ENCODE measurements at regions not wholly inside any gene's neighbourhood (a gene's known extent, or its start where the extent isn't known, plus 50 kb on each side); places are given as distances from the start of the nearest gene placed in this dataset.

- TF ChIP-seq E4F1 (IDR thresholded peaks at IDR 0.05; ENCODE audit: borderline replicate concordance, partially characterized antibody): no peak
- no peak for TF ChIP-seq MYC (IDR thresholded peaks at IDR 0.05; ENCODE audit: insufficient read depth, insufficient read length, insufficient replicate concordance, low read length, severe bottlenecking)
- TF ChIP-seq POLR2A (IDR thresholded peaks at IDR 0.05; ENCODE audit: low read depth, low read length): peak; percentile 68
- no peak for TF ChIP-seq RBBP5 (conservative IDR thresholded peaks at IDR 0.05)
- TF ChIP-seq LARP7 (IDR thresholded peaks at IDR 0.05): no peak
- no peak for TF ChIP-seq FOXK2 (IDR thresholded peaks at IDR 0.05)
- no peak for TF ChIP-seq STAT1 (conservative IDR thresholded peaks at IDR 0.05)
- TF ChIP-seq USF1 (IDR thresholded peaks at IDR 0.05; ENCODE audit: borderline replicate concordance, extremely low read length, insufficient read depth, low read depth, low read length): no peak
- TF ChIP-seq PBX3 (IDR thresholded peaks at IDR 0.05; ENCODE audit: insufficient replicate concordance, low read depth, low read length): no peak
- no peak for TF ChIP-seq CHD2 (IDR thresholded peaks at IDR 0.05; ENCODE audit: borderline replicate concordance, low read depth, low read length)
- no peak for TF ChIP-seq BCL11A (IDR thresholded peaks at IDR 0.05; ENCODE audit: low read depth, low read length)
- no peak for TF ChIP-seq KAT2A (conservative IDR thresholded peaks at IDR 0.05; ENCODE audit: control insufficient read depth, low read depth, low read length)
- peak; percentile 70 for TF ChIP-seq RUNX3 (IDR thresholded peaks at IDR 0.05; ENCODE audit: low read length)
- TF ChIP-seq CHD1 (IDR thresholded peaks at IDR 0.05; ENCODE audit: low read depth, low read length): no peak
- no peak for TF ChIP-seq MLLT1 (IDR thresholded peaks at IDR 0.05)
- TF ChIP-seq MEF2A (IDR thresholded peaks at IDR 0.05; ENCODE audit: insufficient read depth, low read depth, low read length): 0 out of 2 replicates have a peak, but pooled peaks have one; percentile 35
- TF ChIP-seq ASH2L (IDR thresholded peaks at IDR 0.05; ENCODE audit: borderline replicate concordance, low read depth): peak; percentile 51; the same call in 1 of the 2 replicates
- TF ChIP-seq TAF1 (IDR thresholded peaks at IDR 0.05; ENCODE audit: borderline replicate concordance, low read depth, low read length): 0 out of 2 replicates have a peak, but pooled peaks have one; percentile 8
- TF ChIP-seq REST (IDR thresholded peaks at IDR 0.05; ENCODE audit: low read depth, low read length): no peak
Measured at GRCh38 chr5:83844449-83845068, 123.9 kb upstream of the HAPLN1 start (continued).
